Body of pancreas (tissue), 4 donors: ENCODE measurements at regions not wholly inside any gene's neighbourhood (a gene's known extent, or its start where the extent isn't known, plus 50 kb on each side); places are given as distances from the start of the nearest gene placed in this dataset.

Experiments
- ATAC-seq: fragments of 150-250 bp; one replicate; pipeline ENCODE4 v1.9.1; 2016
- DNase-seq, 4 donors: peaks; one replicate each; pipeline ENCODE4 v3.0.0-alpha.2; 2019
- H3K27ac ChIP-seq, 4 donors: fragments of 200-600 bp; sonication (generic); 1 replicate in 3 of 4; 2 replicates in 1 of 4; pipeline versions ENCODE4 v1.5.1 to v1.6.1; 2016 to 2019; ENCODE audit warnings: mild to moderate bottlenecking in 1 of 4, mixed read lengths in 1 of 4, moderate library complexity in 1 of 4
- H3K27me3 ChIP-seq, 2 donors: fragments of 200-600 bp; sonication (generic); one replicate each; pipeline ENCODE4 v1.6.0; 2016; ENCODE audit warnings: mild to moderate bottlenecking in 1 of 2
- H3K36me3 ChIP-seq, 2 donors: fragments of 200-600 bp; sonication (generic); replicated peaks in 1 of 2; 2 replicates each; pipeline ENCODE4 v1.5.1; 2016; ENCODE audit warnings: low read depth in 2 of 2; ENCODE audit not compliant: insufficient read depth in 1 of 2
- H3K4me1 ChIP-seq: fragments of 200-600 bp; sonication (generic); one replicate; pipeline ENCODE4 v1.6.0; 2016
- H3K4me3 ChIP-seq, 2 donors: fragments of 200-600 bp; sonication (generic); 1 replicate in 1 of 2; 2 replicates in 1 of 2; pipeline ENCODE4 v1.5.1; 2016 to 2019
- H3K9me3 ChIP-seq, 3 donors: fragments of 200-600 bp; sonication (generic); 1 replicate in 2 of 3; 2 replicates in 1 of 3; pipeline ENCODE4 v1.5.1; 2016
- POLR2A ChIP-seq, 3 donors: fragments of 450-650 bp; IDR thresholded peaks; one replicate each; pipeline ENCODE4 v1.6.1; 2016; ENCODE audit warnings: antibody characterized with exemption in 3 of 3, mild to moderate bottlenecking in 2 of 3
- WGBS, 2 donors: methylation state at CpG; one replicate each; pipeline ENCODE4 v1.1.5; 2017; 5-methylcytosine and 5-hydroxymethylcytosine counted together
- intact Hi-C: fragments of 100-400 bp; cut with DNase I; formaldehyde crosslinking; loops from one replicate; pipeline ENCODE4 v1.15.1; 2023
- TF ChIP-seq, protein P1 (sequence below), 7 experiments: fragments of 450-650 bp in 4 of 7; fragments of 200-600 bp in 3 of 7; sonication (generic) in 3 of 7; IDR thresholded peaks; one replicate each; pipeline ENCODE4 v1.5.1; 2016 to 2019; ENCODE audit warnings: antibody characterized with exemption in 7 of 7

GRCh38 chr7:18194616-18195015 lies 167.0 kb upstream of the PRPS1L1 start:
- TF ChIP-seq, protein P1, sequence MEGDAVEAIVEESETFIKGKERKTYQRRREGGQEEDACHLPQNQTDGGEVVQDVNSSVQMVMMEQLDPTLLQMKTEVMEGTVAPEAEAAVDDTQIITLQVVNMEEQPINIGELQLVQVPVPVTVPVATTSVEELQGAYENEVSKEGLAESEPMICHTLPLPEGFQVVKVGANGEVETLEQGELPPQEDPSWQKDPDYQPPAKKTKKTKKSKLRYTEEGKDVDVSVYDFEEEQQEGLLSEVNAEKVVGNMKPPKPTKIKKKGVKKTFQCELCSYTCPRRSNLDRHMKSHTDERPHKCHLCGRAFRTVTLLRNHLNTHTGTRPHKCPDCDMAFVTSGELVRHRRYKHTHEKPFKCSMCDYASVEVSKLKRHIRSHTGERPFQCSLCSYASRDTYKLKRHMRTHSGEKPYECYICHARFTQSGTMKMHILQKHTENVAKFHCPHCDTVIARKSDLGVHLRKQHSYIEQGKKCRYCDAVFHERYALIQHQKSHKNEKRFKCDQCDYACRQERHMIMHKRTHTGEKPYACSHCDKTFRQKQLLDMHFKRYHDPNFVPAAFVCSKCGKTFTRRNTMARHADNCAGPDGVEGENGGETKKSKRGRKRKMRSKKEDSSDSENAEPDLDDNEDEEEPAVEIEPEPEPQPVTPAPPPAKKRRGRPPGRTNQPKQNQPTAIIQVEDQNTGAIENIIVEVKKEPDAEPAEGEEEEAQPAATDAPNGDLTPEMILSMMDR (IDR thresholded peaks at IDR 0.05) = no peak
- no peak for TF ChIP-seq POLR2A (IDR thresholded peaks at IDR 0.05)
- Histone ChIP-seq H3K27ac (no peak overlapping the region), H3K9me3 (no peaks in the 10 kb centered on the region), H3K27me3 (no peaks in the 10 kb centered on the region), H3K36me3 (no peaks in the 10 kb centered on the region), H3K4me3 (no peak overlapping the region), H3K4me1 (no peaks in the 10 kb centered on the region)
- intact Hi-C loops = no loop called here
- no peak for ATAC-seq
- no peak for DNase-seq

- H3K36me3 ChIP-seq = no peaks in the 10 kb centered on the region
- DNase-seq (no peak), ATAC-seq (no peak)
- no peaks in the 10 kb centered on the region for H3K9me3 ChIP-seq
- WGBS, 2 donors = 74 to 79% methylated on average over 3 of the region's 3 CpGs
- TF ChIP-seq, protein P1 (IDR thresholded peaks at IDR 0.05) = no peak
- no peak for TF ChIP-seq POLR2A (IDR thresholded peaks at IDR 0.05)
- no peaks in the 10 kb centered on the region for H3K27me3 ChIP-seq
- no peak overlapping the region for H3K27ac ChIP-seq
- no peaks in the 10 kb centered on the region for H3K4me1 ChIP-seq
- no peak overlapping the region for H3K4me3 ChIP-seq
- intact Hi-C loops = no loop called here
Observed at GRCh38 chr7:18196638-18197037, 169.0 kb upstream of the PRPS1L1 start.

DNA sequence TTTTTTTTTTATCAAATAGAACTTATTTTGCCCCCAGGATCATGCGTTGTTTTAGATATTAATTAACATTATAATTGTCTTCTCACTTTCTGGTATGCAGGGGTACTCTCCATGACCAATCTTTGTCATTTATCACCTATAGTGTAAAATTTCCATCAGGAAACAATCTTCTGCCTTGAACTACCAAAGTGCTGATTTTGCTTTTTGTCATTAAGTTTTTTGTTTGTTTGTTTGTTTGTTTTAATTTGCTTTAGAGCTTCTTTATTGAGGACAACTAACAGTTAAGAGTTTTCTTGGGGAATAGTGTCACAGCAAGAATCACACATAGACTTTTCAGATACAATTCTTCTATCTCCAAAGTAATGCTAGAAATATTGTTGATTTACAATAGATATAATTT lies 171.2 kb upstream of the PRPS1L1 start:
- ATAC-seq = no peak
- no peaks in the 10 kb centered on the region for H3K4me1 ChIP-seq
- H3K27me3 ChIP-seq = no peaks in the 10 kb centered on the region
- intact Hi-C loops = no loop called here
- no peaks in the 10 kb centered on the region for H3K36me3 ChIP-seq
- H3K27ac ChIP-seq = no peak overlapping the region
- 67 to 80% methylated on average over 1 of the region's 1 CpG for WGBS, 2 donors
- no peak for DNase-seq
- no peak overlapping the region for H3K4me3 ChIP-seq
- H3K9me3 ChIP-seq = no peaks in the 10 kb centered on the region
- TF ChIP-seq, protein P1 (IDR thresholded peaks at IDR 0.05) = no peak
- TF ChIP-seq POLR2A (IDR thresholded peaks at IDR 0.05) = no peak

DNA sequence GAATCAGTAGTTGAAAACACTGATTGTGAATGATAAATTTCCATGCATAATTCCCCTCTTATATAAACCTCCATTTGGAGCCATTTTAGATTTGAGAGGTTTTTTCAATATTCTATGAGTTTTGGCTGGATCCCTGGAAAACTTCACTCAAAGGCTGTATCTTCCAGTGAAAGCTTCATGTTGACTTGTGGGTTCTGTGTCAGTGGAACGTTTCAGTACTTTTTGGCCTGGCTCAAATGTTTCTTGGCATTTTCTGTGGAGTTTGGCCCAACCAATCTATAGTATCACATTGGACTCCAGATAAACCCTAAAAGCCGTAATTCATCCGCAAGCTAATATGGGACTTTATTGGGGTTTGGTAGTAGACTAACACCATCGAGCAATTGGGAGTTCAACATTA lies 172.6 kb upstream of the PRPS1L1 start:
- ATAC-seq (no peak), DNase-seq (no peak)
- WGBS, 2 donors = 68 to 71% methylated on average over 4 of the region's 4 CpGs
- Histone ChIP-seq H3K36me3 (no peaks in the 10 kb centered on the region), H3K9me3 (no peaks in the 10 kb centered on the region), H3K4me3 (no peak overlapping the region), H3K4me1 (no peaks in the 10 kb centered on the region), H3K27ac (no peak overlapping the region), H3K27me3 (no peaks in the 10 kb centered on the region)
- TF ChIP-seq, protein P1 (IDR thresholded peaks at IDR 0.05) = no peak
- no peak for TF ChIP-seq POLR2A (IDR thresholded peaks at IDR 0.05)
- intact Hi-C loops = no loop called here

DNA sequence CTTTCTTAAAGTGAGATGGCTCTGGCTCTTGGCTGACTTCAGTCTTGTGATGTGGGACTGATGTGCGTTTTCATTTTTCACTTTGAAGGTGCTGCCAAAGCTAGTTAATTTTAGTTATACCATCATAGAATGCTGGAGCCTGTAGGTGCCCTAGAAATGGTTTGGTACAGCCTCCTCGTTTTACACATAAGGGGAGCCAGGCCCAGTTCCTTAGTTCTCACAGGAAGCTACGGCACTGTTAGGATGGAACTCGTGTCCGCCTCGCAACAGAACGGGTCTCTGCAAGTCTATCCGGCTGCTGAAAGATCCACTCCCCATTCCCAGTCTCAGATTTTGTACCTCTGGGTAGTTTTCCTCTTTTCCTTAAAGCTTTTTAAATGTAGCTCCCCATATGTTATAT lies 173.2 kb upstream of the PRPS1L1 start:
- H3K27me3 ChIP-seq = no peaks in the 10 kb centered on the region
- H3K4me3 ChIP-seq = no peak overlapping the region
- H3K36me3 ChIP-seq = no peaks in the 10 kb centered on the region
- DNase-seq (no peak), ATAC-seq (no peak)
- intact Hi-C loops = no loop called here
- no peaks in the 10 kb centered on the region for H3K9me3 ChIP-seq
- no peak overlapping the region for H3K27ac ChIP-seq
- TF ChIP-seq POLR2A (IDR thresholded peaks at IDR 0.05) = no peak
- TF ChIP-seq, protein P1 (IDR thresholded peaks at IDR 0.05) = no peak
- 82 to 86% methylated on average over 8 of the region's 8 CpGs for WGBS, 2 donors
- H3K4me1 ChIP-seq = no peaks in the 10 kb centered on the region
